Epithelial cell of proximal tubule (primary cell): ENCODE measurements at regions not wholly inside any gene's neighbourhood (a gene's known extent, or its start where the extent isn't known, plus 50 kb on each side); places are given as distances from the start of the nearest gene placed in this dataset.

Experiments used
- DNase-seq: peaks from one replicate; pipeline ENCODE4 v3.0.0-alpha.2; 2011; ENCODE audit warnings: low read depth
- H3K4me3 ChIP-seq: 2 replicates; pipeline ENCODE4 v1.5.1; 2011; ENCODE audit warnings: low read depth, mild to moderate bottlenecking, low read length
- CTCF ChIP-seq: conservative IDR thresholded peaks from 2 replicates; pipeline ENCODE4 v1.5.1; 2012; ENCODE audit warnings: low read depth, mild to moderate bottlenecking, low read length

DNA sequence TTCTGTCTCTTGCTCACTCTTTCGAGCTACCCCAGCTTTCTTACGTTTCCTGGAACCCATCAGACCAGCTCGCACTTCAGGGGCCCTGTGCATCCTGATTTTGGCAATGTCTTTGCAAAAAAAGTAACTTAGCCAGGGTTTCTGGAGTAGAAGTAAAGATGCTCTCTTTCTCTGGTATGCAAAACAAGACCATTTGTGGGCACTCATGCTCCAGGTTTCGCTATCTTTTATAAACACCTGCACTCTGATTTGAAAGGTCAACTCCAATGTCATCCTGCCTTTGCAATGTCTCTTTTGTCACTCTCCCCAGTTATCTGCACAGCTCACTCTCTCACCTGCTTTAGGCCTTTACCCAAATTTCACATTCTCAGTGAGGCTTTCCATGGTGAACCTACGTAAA, 869.1 kb downstream of the QKI start:
- no peak for DNase-seq
- TF ChIP-seq CTCF: no peak
- H3K4me3 ChIP-seq: no peak overlapping the region

DNA sequence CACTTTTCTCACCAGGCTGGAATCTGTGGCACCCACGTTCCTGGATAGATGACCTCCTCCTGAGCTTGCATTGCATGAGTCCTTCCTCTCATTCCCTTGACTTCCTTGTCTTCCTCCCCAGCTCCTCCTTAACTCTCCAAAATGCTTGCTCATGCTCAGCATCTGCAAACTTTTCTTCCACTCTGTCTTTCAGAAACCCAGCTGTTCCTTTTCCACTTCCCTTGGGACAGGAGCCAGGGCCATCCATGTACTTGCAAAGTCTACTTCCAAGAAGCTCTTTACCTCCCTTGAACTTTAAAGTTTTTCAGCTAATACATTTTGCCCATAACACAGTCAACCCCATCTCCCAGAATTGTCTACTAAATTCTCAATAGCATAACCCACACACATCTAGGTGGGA, 861.7 kb downstream of the QKI start:
- no peak overlapping the region for H3K4me3 ChIP-seq
- DNase-seq: no peak
- TF ChIP-seq CTCF: no peak

GRCh38 chr6:164275773-164276172, 861.3 kb downstream of the QKI start:
- TF ChIP-seq CTCF: no peak
- DNase-seq: no peak
- H3K4me3 ChIP-seq: no peak overlapping the region

- no peak overlapping the region for H3K4me3 ChIP-seq
- no peak for DNase-seq
- no peak for TF ChIP-seq CTCF
Observed at GRCh38 chr6:164274493-164274892, 860.0 kb downstream of the QKI start.

DNA sequence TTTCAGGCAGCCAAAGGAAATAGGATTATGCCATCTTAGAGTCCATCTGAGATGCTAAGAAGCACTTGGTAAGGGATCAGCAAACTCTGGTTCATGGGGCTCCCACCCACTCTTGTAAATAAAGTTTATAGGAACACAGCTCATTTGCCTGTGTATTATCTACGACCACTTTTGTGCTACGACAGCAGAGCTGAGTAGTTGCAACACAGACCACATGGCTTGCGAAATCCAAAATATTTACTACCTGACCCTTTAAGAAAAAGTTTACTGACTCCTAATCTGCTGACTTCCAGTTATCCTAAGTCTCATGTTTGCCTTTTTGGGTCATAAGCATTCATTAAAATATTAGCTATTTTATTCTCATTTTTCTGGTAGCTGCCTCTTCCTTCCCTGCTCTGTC, 859.0 kb downstream of the QKI start:
- H3K4me3 ChIP-seq: no peak overlapping the region
- no peak for TF ChIP-seq CTCF
- no peak for DNase-seq

GRCh38 chr6:164266851-164267250, 852.3 kb downstream of the QKI start:
- no peak overlapping the region for H3K4me3 ChIP-seq
- no peak for TF ChIP-seq CTCF
- DNase-seq: no peak

GRCh38 chr6:164262348-164262747, 847.8 kb downstream of the QKI start:
- H3K4me3 ChIP-seq: no peak overlapping the region
- DNase-seq: no peak
- no peak for TF ChIP-seq CTCF
